ENCODE measurements at regions not wholly inside any gene's neighbourhood (a gene's known extent, or its start where the extent isn't known, plus 50 kb on each side); places are given as distances from the start of the nearest gene placed in this dataset.
"Not testable (repeated sequence)": the region's sequence is repeated elsewhere in the genome, so short reads cannot be mapped to it uniquely, and the experiment has no call there.

DNA sequence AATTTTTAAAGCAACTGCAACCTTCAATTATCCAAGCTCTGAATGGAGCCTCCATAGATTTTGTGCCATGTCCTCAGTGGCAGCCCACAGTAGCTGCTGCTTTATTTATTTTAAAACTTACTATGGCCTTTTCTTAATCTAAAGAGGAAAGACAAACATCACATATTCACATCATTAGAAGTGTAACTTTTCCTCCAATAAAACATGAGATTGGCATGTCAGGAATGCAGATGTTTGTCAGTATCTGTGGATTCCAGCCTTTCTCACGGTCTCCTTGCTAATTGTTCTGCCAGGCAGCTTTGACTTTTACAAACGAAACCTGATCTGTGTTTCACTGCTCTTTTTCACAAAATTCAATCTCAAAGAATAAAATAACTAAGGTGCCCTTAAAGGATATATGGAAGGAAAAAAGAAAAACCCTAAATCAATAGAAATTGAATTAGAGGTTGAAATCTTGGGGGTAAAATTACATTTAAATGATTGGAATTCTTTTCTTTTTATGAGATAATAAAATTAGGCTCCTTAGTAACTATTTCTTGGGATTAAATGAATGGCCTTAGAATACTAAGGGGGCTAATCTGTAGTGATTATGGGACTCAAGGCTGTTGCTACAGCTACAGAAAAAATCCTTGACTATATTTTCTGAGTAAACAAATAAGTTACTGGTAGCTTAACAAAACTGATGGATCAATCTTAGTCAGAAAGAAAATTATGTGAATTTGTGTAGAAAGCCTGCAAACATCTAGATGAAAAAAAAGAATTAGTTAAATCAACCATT lies 151.3 kb downstream of the RTL9 start:
- H3K9me3 ChIP-seq, result no peaks in the 10 kb centered on the region
- in situ Hi-C loops (cut with MboI; ENCODE audit: low sequenced_read_pairs), result no loop called here
- no peak overlapping the region for H3K4me3 ChIP-seq
- H3K4me1 ChIP-seq, result peaks cover 26% of the 10 kb centered on the region
- H3K36me3 ChIP-seq (replicated peaks), result no peaks in the 10 kb centered on the region
- H3K27me3 ChIP-seq (ENCODE audit: low read depth), result no peaks in the 10 kb centered on the region
- DNase-seq (ENCODE audit: low spot score in 2 of 2), result peak; percentile 67 to 95

DNA sequence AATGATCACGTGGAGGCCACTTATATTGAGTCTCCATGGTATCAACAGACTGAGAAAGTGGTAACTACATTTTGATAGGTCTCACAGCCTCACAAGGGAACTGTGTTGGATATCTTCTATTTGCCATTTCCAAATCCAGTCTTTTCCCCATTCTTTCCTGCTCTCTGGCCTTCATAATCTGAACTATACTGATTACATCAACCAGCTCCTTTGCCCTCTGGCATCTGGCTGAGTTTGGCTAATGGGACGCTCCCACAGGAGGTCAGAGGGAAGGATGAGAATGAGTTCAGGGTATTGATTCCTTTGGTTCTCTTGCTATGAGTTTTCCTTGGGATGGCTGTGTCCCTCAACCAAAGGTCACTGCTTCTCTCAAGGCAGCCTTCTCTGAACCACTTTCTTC lies 152.6 kb downstream of the RTL9 start:
- Histone ChIP-seq H3K36me3 (replicated peaks) (no peaks in the 10 kb centered on the region), H3K9me3 (no peaks in the 10 kb centered on the region), H3K4me1 (peaks cover 26% of the 10 kb centered on the region), H3K27me3 (ENCODE audit: low read depth) (no peaks in the 10 kb centered on the region), H3K4me3 (no peak overlapping the region)
- no peak for DNase-seq (ENCODE audit: low spot score in 2 of 2)
- in situ Hi-C loops (cut with MboI; ENCODE audit: low sequenced_read_pairs), result no loop called here

DNA sequence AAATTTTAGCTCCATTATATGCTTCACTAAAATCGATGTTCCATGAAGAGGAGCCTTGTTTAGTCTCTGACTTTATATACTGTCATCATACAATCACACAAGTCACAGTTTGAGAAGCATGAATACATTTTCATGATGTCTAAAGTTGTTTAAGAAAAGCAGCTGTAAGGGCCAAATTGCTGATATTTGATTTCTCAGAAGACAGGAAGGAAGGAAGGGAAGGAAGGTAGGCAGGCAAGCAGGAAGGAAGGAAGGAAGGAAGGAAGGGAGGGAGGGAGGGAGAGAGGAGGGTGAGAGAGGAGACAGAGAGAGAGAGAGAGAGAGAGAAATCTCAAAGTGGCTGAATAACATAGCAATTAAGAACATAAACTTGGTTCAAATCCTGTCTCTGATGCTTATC lies 153.7 kb downstream of the RTL9 start:
- H3K36me3 ChIP-seq (replicated peaks), result no peaks in the 10 kb centered on the region
- peaks cover 26% of the 10 kb centered on the region for H3K4me1 ChIP-seq
- no peaks in the 10 kb centered on the region for H3K9me3 ChIP-seq
- H3K27me3 ChIP-seq (ENCODE audit: low read depth), result no peaks in the 10 kb centered on the region
- H3K4me3 ChIP-seq, result no peak overlapping the region
- in situ Hi-C loops (cut with MboI; ENCODE audit: low sequenced_read_pairs), result no loop called here
- no peak for DNase-seq (ENCODE audit: low spot score in 2 of 2)

DNA sequence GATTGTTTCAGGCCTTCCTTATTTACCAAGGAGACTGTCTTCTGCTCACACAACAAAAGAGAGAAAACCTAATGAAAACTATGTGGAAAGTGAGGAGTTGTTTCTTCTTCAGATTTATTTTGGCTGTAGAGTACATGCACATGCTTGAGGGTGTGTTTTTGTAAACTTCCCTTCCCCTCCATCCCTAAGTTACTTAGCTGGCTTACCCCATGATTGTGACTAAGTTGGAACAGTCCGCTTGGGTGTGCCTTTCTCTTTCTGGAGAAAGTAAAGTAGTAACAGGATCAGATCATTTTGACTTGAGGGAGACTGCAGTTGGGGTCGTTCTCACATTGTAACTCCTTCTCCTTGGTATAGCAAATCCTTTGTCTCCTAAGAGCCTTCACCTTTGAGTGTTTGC lies 155.9 kb downstream of the RTL9 start:
- no peak overlapping the region for H3K4me3 ChIP-seq
- peaks cover 15% of the 10 kb centered on the region for H3K4me1 ChIP-seq
- H3K27me3 ChIP-seq (ENCODE audit: low read depth), result no peaks in the 10 kb centered on the region
- DNase-seq (ENCODE audit: low spot score in 2 of 2), result no peak
- no peaks in the 10 kb centered on the region for H3K9me3 ChIP-seq
- H3K36me3 ChIP-seq (replicated peaks), result no peaks in the 10 kb centered on the region
- in situ Hi-C loops (cut with MboI; ENCODE audit: low sequenced_read_pairs), result no loop called here

DNA sequence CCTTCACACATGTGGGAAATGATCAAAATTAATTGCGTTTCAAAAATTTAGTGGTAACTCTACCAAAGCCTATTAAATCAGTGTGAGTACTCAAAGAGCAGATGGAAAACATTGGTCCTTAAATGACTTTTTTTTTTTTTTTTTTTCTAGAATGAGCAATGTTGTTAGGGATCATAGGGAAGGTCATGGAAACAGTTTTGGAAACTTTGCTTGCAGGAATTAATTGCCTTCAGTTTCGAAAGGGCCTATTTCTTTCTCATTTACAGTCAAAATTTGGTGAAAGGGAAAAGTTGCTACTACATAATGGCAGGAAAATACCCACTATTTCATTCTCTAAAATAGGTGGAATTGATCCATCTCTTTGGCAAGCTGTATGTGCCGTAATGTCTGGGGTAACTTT lies 160.9 kb downstream of the RTL9 start:
- in situ Hi-C loops (cut with MboI; ENCODE audit: low sequenced_read_pairs), result no loop called here

DNA sequence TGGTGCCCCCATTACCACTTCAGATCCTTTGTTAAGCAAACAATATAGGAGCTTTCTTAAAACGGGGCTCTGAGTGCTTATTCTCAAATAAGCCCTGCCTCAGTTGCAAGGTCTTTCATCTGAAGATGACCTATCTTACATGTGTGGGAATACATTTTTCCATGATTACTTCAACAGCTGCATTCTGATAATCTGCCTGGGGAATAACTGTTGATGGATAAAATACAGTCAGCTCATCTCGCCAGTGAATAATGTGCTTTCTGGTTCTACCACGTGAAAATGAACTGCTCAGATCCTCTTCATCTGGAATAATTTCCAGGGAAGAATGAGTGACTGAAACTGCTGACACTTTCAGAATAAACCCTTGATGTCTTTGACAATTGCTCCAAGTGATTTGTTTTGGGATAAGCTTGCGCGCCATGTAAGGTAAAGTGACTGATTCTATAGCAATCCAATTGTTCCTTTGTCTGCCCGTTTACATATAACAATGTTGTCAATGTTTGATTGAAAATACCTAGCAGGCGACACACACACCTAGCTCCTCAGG lies 161.3 kb downstream of the RTL9 start:
- Histone ChIP-seq H3K36me3 (replicated peaks) (no peaks in the 10 kb centered on the region), H3K9me3 (no peaks in the 10 kb centered on the region), H3K4me3 (no peak overlapping the region), H3K27me3 (ENCODE audit: low read depth) (no peaks in the 10 kb centered on the region), H3K4me1 (no peaks in the 10 kb centered on the region; the same call in 1 of the 2 replicates)
- no peak for DNase-seq (ENCODE audit: low spot score in 2 of 2)
- in situ Hi-C loops (cut with MboI; ENCODE audit: low sequenced_read_pairs), result no loop called here

More for the DNA sequence above, 160.9 kb downstream of the RTL9 start:
- Histone ChIP-seq H3K36me3 (replicated peaks) (no peaks in the 10 kb centered on the region), H3K4me3 (no peak overlapping the region), H3K27me3 (ENCODE audit: low read depth) (no peaks in the 10 kb centered on the region), H3K4me1 (no peaks in the 10 kb centered on the region; the same call in 1 of the 2 replicates), H3K9me3 (no peaks in the 10 kb centered on the region)
- DNase-seq (ENCODE audit: low spot score in 2 of 2), result no peak

DNA sequence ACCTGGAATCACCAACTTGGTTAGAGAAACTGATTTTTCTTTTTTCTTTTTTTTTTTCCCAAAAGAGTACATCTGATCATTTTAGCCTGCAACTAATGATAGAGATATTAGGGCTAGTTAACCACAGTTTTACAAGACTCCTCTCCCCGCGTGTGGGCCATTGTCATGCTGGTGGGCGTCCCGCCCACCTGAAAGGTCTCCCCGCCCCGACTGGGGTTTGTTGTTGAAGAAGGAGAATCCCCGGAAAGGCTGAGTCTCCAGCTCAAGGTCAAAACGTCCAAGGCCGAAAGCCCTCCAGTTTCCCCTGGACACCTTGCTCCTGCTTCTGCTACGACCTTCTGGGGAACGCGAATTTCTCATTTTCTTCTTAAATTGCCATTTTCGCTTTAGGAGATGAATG lies 162.0 kb downstream of the RTL9 start:
- in situ Hi-C loops (cut with MboI; ENCODE audit: low sequenced_read_pairs); H3K27me3 ChIP-seq (ENCODE audit: low read depth); H3K4me3 ChIP-seq; H3K9me3 ChIP-seq; H3K36me3 ChIP-seq (replicated peaks); DNase-seq (ENCODE audit: low spot score in 2 of 2); H3K4me1 ChIP-seq: not testable (repeated sequence)

DNA sequence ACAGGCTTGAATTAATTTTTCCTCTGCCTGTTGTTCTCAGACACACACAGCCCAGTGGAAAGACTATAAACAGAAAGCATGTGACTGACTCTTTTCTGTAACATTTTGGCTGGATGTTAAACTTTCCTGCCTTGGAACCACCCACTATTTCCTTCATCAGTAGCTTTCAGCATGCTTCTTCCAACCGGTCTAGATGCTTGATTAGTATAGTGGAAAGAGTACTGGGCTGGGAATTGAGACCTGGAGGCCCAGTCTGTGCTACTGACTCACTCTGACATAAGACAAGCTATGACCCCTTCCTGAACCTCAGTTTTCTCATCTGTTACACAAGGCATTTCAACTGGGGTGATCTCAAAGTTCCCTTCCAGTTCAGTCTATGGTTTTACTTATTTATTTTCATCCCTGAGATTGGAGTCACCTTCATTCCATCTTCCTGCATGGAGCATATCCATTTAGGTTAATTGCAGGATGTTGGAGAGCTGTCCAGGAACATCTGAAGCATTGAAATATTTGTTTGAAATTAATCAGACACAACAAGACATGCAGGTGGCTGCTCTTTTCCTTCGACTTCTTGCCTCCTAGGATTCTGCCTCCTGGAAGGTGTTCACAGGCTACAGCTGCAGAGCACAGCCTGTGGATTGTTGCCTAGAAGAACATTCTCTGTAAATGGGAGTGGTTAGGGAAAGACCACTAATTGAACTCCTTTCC lies 173.4 kb downstream of the RTL9 start:
- H3K36me3 ChIP-seq (replicated peaks), result no peaks in the 10 kb centered on the region
- DNase-seq (ENCODE audit: low spot score in 2 of 2), result no peak
- H3K9me3 ChIP-seq, result 0 out of 2 replicates have a peak, but pooled peaks cover 9% of the 10 kb centered on the region
- no peak overlapping the region for H3K4me3 ChIP-seq
- in situ Hi-C loops (cut with MboI; ENCODE audit: low sequenced_read_pairs), result no loop called here
- H3K4me1 ChIP-seq, result no peaks in the 10 kb centered on the region; the same call in 1 of the 2 replicates
- no peaks in the 10 kb centered on the region for H3K27me3 ChIP-seq (ENCODE audit: low read depth)

DNA sequence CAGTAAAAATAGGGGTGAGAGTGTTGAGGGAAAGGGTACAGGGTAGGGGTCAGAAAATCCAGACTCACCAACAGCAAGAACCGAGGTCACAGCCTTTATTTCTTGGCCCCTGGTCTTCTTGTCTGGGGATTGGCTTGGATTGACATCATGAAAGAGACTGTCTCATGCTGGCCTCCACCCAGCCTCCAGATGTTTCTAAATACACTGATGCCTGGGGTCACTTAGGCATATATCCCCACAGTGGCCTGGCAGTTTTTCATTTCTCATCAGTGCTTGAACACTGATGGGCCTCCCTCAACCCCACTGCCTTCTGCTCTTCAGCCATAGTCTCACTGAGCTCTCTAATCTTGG lies 173.9 kb downstream of the RTL9 start:
- in situ Hi-C loops (cut with MboI; ENCODE audit: low sequenced_read_pairs), result no loop called here
- no peaks in the 10 kb centered on the region for H3K27me3 ChIP-seq (ENCODE audit: low read depth)
- no peak overlapping the region for H3K4me3 ChIP-seq
- H3K4me1 ChIP-seq, result no peaks in the 10 kb centered on the region; the same call in 1 of the 2 replicates
- DNase-seq (ENCODE audit: low spot score in 2 of 2), result no peak
- 0 out of 2 replicates have a peak, but pooled peaks cover 8% of the 10 kb centered on the region for H3K9me3 ChIP-seq
- no peaks in the 10 kb centered on the region for H3K36me3 ChIP-seq (replicated peaks)

DNA sequence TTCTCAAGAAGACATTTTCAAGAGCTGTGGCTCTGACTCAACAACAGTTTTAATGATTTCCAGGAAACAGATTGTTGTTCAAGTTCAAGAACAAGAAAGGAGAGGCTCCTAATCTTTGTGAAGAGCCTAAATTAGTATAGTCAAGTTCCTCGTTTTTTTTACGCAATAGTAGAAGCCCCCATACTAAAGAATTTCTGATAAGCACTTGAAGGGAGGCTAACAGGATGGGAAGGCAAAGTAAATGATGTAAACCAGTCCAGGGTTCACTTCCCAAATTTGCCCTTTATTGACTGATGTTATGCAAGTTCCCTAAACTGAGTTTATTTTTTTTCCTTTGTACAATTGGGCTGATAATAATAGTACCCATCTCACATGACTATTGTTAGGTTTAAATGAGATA lies 178.2 kb downstream of the RTL9 start:
- Histone ChIP-seq H3K36me3 (replicated peaks) (no peaks in the 10 kb centered on the region), H3K4me1 (no peaks in the 10 kb centered on the region), H3K4me3 (no peak overlapping the region), H3K27me3 (ENCODE audit: low read depth) (no peaks in the 10 kb centered on the region), H3K9me3 (0 out of 2 replicates have a peak, but pooled peaks cover 6% of the 10 kb centered on the region)
- in situ Hi-C loops (cut with MboI; ENCODE audit: low sequenced_read_pairs), result no loop called here
- DNase-seq (ENCODE audit: low spot score in 2 of 2), result no peak

DNA sequence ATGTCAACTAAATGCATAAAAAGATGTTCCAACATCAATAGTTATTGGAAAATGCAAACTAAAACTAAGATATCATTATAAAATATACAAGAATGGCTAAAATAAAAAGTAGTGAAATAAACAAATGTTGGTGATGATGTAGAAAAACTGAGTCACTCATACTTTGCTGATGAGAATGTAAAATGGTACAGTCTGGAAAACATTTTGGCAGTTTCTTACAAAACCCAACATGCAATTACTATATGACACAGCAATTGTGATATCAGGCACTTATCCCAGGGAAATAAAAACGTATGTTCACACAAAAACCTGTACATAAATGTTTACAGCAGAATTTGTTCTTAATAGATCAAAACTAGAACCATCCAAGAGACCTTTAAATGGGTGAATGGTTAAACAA lies 182.6 kb downstream of the RTL9 start:
- no peaks in the 10 kb centered on the region for H3K27me3 ChIP-seq (ENCODE audit: low read depth)
- H3K4me3 ChIP-seq, result no peak overlapping the region
- DNase-seq (ENCODE audit: low spot score in 2 of 2), result no peak
- no peaks in the 10 kb centered on the region for H3K36me3 ChIP-seq (replicated peaks)
- no peaks in the 10 kb centered on the region for H3K4me1 ChIP-seq
- in situ Hi-C loops (cut with MboI; ENCODE audit: low sequenced_read_pairs), result no loop called here
- H3K9me3 ChIP-seq, result 0 out of 2 replicates have a peak, but pooled peaks cover 6% of the 10 kb centered on the region

DNA sequence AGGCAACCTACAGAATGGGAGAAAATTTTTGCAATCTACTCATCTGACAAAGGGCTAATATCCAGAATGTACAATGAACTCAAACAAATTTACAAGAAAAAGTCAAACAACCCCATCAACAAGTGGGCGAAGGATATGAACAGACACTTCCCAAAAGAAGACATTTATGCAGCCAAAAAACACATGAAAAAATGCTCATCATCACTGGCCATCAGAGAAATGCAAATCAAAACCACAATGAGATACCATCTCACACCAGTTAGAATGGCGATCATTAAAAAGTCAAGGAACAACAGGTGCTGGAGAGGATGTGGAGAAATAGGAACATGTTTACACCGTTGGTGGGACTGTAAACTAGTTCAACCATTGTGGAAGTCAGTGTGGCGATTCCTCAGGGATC lies 192.2 kb downstream of the RTL9 start:
- in situ Hi-C loops (cut with MboI; ENCODE audit: low sequenced_read_pairs); DNase-seq (ENCODE audit: low spot score in 2 of 2); H3K36me3 ChIP-seq (replicated peaks); H3K27me3 ChIP-seq (ENCODE audit: low read depth); H3K4me3 ChIP-seq; H3K9me3 ChIP-seq; H3K4me1 ChIP-seq: not testable (repeated sequence)

DNA sequence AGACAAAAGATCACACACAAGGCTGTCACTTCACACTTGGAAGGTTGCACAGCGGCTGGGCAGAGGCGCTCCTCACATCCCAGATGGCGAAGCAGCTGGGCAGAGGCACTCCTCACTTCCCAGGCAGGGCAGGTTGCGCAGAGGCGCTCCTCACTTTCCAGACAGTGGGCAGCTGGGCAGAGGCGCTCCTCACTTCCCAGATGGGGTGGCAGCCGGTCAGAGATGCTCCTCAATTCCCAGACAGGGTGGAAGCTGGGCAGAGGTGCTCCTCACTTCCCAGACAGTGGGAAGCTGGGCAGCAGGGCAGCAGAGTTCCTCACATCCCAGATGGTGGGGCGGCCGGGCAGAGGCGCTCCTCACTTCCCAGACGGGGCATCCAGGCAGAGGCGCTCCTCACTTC lies 199.2 kb downstream of the RTL9 start:
- Histone ChIP-seq H3K4me3 (no peak overlapping the region), H3K27me3 (ENCODE audit: low read depth) (no peaks in the 10 kb centered on the region; the same call in 1 of the 2 replicates), H3K9me3 (peaks cover 8% of the 10 kb centered on the region), H3K4me1 (no peaks in the 10 kb centered on the region), H3K36me3 (replicated peaks) (no peaks in the 10 kb centered on the region)
- no peak for DNase-seq (ENCODE audit: low spot score in 2 of 2)
- in situ Hi-C loops (cut with MboI; ENCODE audit: low sequenced_read_pairs), result no loop called here

DNA sequence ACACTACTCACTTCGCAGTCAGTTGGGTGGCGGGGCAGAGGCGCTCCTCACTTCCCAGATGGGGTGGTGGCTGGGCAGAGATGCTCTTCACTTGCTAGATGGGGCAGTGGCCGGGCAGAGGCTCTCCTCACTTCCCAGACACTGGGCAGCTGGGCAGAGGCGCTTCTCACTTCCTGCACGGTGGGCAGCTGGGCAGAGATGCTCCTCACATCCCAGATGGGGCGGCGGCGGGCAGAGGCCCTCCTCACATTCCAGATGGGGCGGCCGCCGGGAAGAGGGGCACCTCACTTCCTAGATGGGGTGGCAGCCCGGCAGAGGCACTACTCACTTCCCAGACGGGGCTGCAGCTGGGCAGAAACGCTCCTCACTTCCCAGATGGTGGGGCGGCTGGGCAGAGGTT lies 199.8 kb downstream of the RTL9 start:
- no peak for DNase-seq (ENCODE audit: low spot score in 2 of 2)
- peaks cover 8% of the 10 kb centered on the region for H3K9me3 ChIP-seq
- in situ Hi-C loops (cut with MboI; ENCODE audit: low sequenced_read_pairs), result no loop called here

More for the DNA sequence above, 199.8 kb downstream of the RTL9 start:
- Histone ChIP-seq H3K27me3 (ENCODE audit: low read depth) (no peaks in the 10 kb centered on the region; the same call in 1 of the 2 replicates), H3K4me3 (no peak overlapping the region), H3K36me3 (replicated peaks) (no peaks in the 10 kb centered on the region), H3K4me1 (no peaks in the 10 kb centered on the region)

Data from HAP-1 (cell line).